Colon (tissue), 2 donors: ENCODE measurements at regions not wholly inside any gene's neighbourhood (a gene's known extent, or its start where the extent isn't known, plus 50 kb on each side); places are given as distances from the start of the nearest gene placed in this dataset.
"Not testable (repeated sequence)": the region's sequence is repeated elsewhere in the genome, so short reads cannot be mapped to it uniquely, and the experiment has no call there.

ENCODE experiments used
- FAIRE-seq: peaks from 2 replicates; lab custom pipeline; 2012; peaks lifted over from hg19 to GRCh38; lab: Jason Lieb, UNC
- donor health status: control.
- donor health status: control.

DNA sequence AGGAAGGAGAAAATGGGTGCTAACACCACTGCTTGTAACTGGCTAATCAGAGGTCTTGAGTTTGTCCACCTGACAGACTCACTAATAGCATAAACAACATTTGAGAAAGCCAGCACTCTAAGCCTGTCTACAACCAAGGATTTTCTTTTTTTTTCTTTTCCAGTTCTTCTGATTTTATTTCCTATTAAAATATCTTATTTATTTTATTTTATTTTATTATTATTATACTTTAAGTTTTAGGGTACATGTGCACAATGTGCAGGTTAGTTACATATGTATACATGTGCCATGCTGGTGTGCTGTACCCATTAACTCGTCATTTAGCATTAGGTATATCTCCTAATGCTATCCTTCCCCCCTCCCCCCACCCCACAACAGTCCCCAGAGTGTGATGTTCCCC, 888.6 kb upstream of the ARRDC3 start:
- not testable (repeated sequence) for FAIRE-seq

DNA sequence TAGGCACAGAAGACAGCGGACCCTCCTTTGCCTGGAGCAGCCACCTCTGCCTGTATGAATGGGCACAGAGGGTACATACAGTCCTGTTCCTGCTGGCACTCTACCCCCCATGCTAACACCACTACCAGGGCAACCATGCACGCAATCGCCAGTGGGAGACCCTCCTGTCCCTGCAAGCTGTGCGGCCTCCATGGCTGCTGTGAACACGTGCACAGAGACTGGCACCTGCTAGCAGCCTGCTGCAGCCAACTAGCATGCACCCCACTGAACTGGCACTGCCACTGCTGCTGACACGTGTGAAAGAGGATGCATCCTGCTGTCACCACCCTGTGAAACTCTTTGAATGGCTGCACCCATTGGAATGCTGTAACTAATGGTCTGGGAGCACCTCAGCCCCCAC, 885.2 kb upstream of the ARRDC3 start:
- no peak for FAIRE-seq

DNA sequence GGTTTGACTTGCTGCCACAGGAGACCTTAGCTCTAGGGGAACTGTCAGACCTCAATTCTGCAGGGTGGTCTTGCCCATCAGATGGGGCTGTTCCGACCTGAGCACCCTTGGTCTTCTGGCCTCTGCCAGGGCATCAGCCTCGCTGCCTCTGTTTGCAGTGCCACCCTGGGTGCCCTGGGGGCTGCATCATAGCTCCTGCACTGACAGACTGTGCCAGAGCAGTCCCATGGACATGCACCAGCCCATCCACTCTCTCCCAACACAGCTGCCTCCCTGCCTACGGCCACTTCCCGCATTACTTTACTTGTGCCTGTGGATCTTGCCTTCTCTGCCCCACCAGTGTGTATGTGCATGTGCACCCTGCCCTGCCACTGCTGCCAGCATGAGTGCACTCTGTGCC, 884.7 kb upstream of the ARRDC3 start:
- no peak for FAIRE-seq

DNA sequence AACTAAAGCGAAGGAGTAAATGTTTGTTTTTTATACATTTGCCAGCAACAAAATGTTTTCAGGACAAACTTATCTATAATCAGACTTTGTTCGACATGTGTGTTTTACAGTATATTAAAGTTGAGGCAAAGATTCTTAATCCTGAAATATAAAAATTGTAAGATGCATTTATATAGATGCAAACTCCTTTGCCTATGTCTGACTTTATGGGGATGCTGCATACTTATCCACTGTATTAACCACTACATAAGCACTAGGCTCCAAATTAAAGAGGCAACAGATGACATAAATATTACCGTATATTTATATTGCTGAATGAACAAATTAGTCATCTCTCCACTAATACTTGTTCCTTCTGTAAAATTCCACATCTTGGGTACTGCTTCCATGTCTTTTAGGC, 882.7 kb upstream of the ARRDC3 start:
- FAIRE-seq, result no peak

DNA sequence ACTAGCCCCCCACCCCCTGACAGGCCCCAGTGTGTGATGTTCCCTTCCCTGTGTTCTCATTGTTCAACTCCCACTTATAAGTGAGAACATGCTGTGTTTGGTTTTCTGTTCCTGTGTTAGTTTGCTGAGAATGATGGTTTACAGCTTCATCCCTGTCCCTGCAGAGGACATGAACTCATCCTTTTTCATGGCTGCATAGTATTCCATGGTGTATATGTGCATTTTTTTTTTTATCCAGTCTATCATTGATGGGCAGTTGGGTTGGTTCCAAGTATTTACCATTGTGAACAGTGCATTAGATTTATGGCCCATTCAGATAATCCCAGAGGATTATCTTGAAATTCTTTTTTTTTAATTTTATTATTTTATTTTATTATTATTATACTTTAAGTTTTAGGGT, 872.5 kb upstream of the ARRDC3 start:
- not testable (repeated sequence) for FAIRE-seq

DNA sequence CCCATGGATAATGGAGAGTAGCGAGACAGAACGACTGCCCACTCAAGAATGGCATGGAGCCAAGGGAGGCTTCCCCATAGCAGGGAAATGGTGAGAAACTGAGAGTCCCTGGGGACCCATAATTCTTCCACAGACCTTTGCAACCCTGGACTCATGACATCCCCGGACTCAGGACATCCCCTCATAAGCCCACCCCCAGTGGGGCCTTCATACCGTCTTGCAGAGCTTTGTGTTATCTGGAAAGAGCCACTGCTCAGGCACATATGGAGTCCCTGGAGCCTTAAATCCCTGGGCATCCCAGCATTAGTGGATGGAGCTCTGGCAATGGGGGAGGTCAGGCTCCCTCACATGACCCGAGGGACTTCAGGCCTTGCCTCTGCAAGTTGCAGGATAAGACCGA, 865.4 kb upstream of the ARRDC3 start:
- no peak for FAIRE-seq

DNA sequence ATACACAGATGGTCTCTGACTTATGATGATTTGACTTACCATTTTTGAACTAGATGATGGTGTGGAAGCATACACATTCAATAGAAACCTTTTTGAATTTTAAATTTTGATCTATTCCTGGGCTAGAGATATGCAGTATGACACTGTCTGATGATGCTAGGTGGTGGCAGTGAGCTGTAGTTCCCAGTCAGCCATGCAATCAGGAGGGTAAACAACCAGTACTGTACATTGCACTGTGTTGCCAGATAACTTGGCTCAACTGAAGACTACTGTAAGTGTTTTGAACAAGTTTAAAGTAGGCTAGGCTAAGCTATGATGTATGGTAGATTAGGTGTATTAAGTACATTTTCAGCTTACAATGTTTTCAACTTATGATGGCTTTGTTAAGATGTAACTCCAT, 859.1 kb upstream of the ARRDC3 start:
- FAIRE-seq, result no peak

DNA sequence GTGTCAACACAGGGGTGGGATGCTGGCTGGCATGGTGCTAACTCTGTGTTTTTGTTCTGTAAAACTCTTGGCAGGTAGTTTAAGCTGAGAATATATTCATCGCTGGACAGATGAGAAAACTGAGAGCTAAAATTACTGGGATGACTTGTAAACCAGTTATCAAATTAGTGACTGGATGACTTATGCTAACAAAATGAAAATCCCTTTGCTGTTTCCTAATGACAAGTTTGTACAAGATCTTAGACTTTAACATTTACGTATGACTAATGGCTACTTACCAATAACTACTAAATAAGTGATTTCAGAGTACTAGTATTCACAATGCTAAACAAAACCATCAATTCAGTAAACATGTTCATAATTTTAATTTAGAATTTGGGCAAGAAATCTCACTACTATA, 854.8 kb upstream of the ARRDC3 start:
- no peak for FAIRE-seq

DNA sequence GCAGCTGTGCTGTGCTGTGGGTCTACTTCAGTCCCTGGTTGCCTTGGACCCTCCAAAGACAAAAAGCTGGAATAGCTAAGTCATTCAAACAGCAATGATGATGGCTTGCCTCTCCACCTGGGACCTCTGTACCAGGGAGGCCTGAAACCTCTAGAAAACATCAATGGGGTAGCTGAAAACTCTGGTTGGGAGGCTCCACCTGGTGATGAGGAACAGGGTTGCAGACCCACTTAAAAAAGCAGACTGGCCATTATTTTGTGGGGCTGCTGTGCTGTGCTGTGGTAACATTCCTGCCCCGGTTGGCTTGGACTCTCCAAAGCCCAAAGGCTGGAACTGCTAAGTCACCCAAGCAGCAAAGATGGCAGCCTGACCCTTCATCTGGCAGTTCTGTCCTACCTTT, 839.3 kb upstream of the ARRDC3 start:
- FAIRE-seq, result no peak

DNA sequence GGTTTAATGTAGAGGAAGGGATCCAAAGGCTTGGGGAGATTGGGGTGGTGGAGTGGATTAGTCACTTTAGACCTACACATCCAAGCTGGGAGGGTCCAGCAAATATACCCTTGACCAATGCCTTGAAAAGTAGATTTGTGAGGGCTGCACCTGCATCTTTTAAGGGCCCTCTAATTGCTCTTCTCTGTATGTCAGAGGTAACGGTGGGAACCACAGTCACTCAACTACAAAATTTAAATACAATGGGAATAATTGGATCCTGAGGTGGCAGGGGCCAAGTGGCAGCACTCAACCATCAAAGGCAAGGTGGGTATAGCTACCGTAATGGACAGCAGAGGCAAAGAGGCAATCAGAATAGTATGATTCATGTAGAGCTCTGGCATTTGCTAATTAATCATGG, 833.7 kb upstream of the ARRDC3 start:
- FAIRE-seq, result not testable (repeated sequence)

DNA sequence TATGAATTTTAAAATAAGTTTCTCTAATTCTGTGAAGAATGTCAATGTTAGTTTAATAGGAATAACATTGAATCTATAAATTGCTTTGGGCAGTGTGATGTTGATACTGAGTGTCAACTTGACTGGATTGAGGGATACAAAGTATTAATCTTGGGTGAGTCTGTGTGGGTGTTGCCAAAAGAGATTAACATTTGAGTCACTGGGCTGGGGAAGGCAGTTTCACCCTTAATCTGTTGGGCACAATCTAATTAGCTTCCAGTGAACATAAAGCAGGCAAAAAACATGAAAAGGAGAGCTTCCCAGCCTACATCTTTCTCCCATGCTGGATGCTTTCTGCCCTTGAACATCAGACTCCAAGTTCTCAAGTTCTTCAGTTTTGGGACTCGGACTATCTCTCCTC, 832.0 kb upstream of the ARRDC3 start:
- FAIRE-seq, result no peak

DNA sequence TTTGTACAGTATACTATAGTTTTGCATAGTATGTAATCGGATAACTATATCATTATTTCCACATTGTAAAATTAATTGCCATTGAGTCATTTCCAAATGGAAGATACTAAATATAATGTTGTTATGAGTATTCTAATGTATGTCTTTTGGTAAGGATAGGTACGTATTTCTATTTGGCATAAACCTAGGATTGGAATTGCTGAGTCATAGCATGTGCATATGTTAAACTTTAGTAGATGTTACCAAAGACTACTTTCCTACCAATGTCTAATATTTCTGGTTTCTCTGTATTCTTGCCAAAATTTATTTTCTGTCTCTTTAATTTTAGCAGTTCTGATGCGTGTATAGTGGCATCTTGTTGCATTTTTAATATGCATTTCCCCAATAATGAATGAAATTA, 825.1 kb upstream of the ARRDC3 start:
- no peak for FAIRE-seq

DNA sequence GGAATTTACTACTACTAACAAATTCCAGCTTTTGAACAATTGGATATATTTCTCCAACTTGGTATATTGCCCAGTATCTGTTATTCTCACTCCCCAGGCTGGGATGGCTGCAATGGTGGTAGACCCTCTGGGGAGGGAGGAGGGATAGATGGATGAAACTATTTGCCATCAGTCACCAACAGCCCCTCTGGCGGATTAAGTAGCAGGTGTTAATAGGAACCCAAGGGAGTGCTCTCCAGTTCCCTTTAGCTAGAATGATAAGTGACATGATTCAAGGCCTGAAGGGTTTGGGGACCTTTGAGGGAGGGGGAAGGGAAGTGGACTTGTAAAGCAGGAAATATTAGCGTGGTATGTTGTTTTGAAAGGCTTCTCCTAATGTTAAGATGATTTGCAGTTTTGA, 824.0 kb upstream of the ARRDC3 start:
- FAIRE-seq, result no peak

DNA sequence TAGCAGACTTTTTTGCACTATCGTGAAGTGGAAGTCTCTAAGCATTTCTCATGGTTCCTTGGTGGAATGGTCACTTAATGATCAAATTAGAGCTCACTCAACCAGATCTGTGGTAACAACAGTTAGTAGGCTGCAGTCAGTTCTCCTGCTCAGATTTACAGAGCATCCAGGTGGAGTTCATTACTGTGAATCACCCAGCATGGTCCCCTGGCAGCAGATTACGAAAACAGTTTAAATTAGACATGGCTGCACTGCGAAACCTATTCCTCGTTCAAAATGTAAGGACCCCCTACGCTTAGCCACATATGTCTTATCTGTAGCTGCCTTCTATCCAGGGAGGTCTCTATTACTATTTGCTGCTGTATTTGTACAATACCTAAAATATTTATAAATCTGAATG, 823.6 kb upstream of the ARRDC3 start:
- FAIRE-seq, result no peak

DNA sequence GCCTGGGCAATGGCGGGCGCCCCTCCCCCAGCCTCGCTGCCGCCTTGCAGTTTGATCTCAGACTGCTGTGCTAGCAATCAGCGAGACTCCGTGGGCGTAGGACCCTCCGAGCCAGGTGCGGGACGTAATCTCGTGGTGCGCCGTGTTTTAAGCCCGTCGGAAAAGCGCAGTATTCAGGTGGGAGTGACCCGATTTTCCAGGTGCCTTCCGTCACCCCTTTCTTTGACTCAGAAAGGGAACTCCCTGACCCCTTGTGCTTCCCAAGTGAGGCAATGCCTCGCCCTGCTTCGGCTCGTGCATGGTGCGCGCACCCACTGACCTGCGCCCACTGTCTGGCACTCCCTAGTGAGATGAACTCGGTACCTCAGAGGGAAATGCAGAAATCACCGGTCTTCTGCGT, 815.9 kb upstream of the ARRDC3 start:
- not testable (repeated sequence) for FAIRE-seq

DNA sequence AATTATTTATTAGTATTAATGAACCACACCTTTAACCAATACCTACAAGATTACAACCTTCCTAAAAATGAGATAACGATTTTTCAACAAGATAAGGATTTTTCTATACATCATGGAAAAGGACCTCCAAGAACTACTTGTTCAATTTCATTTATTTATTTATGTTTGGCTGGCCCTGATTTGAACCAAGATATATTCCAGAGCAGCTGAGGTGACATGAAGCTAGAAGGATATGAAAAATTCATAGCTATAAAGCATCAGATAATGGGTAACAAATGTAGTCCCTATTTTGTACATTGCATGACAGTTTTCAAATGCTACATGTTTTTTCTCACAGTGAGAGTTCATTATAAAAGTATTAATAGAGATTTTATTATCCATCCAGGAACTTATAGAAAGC, 798.5 kb upstream of the ARRDC3 start:
- FAIRE-seq, result no peak

DNA sequence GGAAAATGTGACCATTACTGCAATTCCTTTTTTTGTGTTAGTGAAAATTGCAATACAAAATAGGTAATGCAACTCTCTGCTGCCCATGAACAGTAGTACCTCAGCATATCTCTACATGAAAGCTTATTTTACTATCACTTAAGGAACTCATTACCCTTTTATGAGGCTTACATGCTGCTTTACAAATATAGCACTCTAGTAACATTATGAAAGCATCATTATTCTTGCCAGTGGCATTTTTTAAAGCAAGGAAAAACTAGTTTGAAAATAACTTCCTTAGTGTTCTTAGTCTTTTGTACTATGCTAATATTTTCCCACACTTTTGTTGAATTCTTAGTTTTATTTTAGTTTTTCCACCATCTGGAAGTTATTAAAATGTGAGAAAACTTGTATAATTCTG, 797.3 kb upstream of the ARRDC3 start:
- no peak for FAIRE-seq

DNA sequence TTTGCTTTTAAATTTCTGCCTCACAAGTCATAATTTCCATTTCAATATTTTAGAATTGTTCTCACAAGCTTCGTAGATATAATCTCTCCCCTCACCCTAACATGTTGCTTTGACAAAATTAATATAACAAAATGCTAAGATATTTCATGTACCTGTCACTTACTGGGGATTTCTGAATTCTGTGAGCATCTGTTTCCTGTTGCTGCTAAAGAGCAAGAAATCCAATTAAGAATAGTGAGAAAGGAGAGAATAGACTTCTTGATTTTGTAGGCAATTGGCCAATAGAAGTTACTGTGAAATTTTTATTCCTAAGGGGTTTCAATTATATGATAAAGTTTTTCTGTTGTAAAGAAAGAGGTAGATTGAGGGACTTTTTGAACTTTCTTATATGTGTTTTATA, 796.5 kb upstream of the ARRDC3 start:
- FAIRE-seq, result no peak

DNA sequence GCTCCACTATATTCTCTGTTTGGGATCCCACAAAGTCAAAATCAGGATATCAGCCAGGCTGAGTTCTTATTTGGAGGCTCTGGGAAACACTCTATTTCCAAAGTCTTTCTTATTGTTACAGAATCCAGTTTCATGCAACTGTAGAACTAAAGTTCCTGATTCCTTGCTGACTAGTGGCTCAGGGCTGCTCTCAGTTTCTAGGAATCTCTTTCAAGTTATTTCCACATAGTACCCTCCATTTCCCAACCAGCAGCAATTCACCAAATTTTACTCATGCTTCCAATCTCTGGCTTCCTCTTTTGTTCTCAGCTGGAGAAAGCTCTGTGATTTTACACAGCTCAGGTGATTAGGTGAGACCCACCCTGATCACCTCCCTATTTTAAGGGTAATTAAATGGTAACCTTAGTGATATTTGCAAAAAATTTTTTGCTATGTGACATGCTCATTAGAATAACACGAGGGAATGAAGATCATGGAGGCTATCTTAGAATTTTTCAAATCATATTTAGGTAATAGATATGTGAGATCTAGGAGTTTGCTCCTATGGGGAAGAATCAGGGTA, 794.9 kb upstream of the ARRDC3 start:
- no peak for FAIRE-seq

DNA sequence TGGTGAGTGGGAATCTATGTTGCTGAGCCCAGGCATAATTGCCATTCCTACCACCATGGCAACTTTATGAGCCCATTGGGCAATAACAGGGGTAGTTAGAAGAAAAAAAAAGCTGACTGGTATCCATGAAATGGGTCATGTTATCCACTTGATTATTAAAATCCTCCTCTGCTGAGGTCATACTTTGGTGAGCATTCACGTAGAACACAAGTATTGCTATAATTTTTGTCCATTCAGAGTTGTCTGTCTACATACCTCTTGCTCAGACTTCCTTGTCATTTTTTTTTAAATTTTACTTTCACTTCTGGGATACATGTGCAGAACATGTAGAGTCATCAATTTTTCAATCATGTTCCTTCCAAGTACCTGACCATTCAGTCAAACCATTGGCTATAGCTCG, 780.8 kb upstream of the ARRDC3 start:
- FAIRE-seq, result no peak

DNA sequence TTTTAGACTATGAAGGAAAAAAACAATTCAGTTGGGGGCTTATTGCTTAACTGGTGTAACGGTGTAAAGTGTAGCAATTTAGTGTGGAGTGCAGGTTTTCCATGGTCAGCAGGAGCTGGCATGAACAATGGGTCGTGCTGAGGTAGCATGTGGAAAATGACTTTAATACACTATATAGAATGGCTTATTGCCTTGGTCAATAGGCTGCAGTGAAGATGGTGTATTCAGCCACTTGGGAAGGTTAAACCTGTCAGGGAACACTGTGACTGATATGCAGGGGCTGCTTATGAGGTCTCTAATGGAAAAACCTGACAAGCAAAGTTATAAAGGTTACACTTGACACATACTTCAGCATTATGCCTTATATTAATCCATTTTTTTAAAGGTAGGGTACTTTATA, 764.7 kb upstream of the ARRDC3 start:
- no peak for FAIRE-seq

DNA sequence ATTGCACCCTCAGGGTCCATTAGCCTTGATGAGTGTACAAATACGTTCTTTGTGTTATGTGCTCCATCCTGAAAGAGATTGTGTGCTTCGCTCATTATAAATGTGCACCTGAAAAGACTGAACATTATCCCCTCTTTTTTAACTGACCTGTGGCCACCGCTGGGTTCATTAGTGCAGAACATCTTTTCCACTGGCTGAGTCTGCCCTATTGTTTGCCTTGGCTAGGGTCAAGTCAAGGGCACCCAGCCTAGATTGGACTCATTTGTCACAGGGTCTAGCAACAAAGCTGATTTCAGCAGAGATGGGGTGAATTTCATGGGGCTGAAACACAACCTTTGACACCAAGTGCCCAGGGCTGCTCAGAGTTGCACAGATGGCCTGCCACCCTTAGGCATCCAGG, 764.1 kb upstream of the ARRDC3 start:
- FAIRE-seq, result no peak

DNA sequence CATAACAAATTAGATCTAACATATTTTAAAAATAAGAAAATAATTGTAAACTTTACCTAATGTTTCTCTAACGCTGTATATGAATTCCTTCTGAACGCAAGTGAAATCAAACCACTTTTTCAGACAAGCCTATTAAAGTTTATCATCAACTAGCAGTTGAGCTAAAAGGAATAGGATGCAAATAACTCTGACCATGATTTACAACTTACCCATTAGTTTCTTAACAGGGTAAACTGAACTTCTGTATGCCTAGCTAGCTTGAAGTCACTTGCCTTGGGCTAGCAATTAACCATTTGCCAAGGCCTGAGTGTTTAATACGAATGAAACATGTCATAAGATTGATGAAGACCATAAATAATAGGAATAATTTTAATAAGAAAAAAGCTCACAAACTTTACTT, 762.7 kb upstream of the ARRDC3 start:
- FAIRE-seq, result no peak

DNA sequence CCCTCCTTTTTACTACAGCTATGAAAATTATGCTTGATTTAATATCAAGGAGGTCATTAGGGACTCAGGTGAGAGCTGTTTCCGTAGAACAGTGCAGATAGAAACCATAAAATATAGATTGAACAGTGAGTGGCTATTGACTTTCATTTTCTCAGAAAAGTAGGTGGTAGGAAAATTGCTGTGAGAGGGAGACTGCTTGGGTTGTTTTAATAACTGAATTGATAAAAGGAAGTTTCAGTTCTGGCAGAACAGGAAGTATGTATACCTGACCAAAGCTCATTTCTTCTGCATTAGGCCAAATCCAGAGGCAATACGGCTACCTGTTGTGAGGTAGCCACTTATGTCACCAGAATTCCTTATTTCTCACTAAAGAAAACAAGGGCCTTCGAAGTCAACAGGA, 761.7 kb upstream of the ARRDC3 start:
- no peak for FAIRE-seq

DNA sequence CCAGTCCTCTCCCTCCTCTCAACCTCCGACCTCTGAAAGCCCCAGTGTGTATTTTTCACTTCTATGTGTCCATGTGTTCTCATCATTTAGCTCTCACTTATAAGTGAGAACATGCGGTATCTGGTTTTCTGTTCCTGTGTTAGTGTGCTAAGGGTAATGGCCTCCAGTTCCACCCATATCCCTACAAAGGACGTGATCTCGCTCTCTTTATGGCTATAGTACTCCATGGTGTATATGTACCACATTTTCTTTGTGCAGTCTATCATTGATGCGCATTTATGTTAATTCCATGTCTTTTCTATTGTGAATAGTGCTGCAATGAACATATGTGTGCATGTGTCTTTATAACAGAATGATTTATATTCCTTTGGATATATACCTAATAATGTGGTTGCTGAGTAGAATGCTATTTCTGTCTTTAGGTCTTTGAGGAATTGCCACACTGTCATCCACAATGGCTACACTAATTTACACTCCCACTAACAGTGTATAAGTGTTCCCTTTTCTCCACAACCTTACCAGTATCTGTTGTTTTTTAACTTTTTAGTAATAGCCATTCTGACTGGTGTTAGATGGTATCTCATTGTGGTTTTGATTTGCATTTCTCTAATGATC, 749.3 kb upstream of the ARRDC3 start:
- FAIRE-seq, result not testable (repeated sequence)
